ENCODE measurements at regions not wholly inside any gene's neighbourhood (a gene's known extent, or its start where the extent isn't known, plus 50 kb on each side); places are given as distances from the start of the nearest gene placed in this dataset.

DNA sequence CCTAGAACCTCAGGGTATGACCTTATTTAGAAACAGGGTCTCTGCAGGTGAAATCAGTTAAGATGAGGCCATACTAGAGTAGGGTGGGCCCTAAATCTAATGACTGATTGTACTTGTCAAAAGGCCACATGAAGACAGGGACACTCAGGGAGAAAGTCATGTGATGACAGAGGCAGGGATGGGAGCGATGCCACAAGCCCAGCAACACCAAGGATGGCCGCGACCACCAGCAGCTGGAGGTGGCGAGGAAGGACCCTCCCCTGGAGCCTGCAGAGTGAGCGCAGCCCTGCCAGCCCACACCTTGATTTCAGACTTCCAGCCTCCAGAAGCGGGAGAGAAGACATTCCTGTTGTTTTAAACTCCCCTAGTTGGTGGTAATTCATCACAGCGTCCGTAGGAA, 199.9 kb downstream of the PHETA1 start:
- Histone ChIP-seq H2BK15ac (ENCODE audit: low read length) (no peak overlapping the region), H3K56ac (replicated peaks; ENCODE audit: insufficient read length, low read depth, low read length) (no peak overlapping the region), H3K4me1 (replicated peaks in 1 of 4; ENCODE audit: control insufficient read depth in 3 of 4, insufficient read depth in 4 of 4, low read length in 3 of 4) (no peaks in the 10 kb centered on the region), H3K14ac (ENCODE audit: insufficient read length) (no peak overlapping the region), H3K36me3 (ENCODE audit: control insufficient read depth in 2 of 4, insufficient read depth in 4 of 4, low read length in 3 of 4) (no peaks in the 10 kb centered on the region), H3K23me2 (ENCODE audit: low read depth, low read length) (no peaks in the 10 kb centered on the region), H2BK120ac (replicated peaks; ENCODE audit: low read depth, low read length) (no peak overlapping the region), H4K5ac (ENCODE audit: insufficient read length, low read depth, low read length) (no peak overlapping the region), H3K27me3 (replicated peaks in 1 of 4; ENCODE audit: control insufficient read depth in 3 of 4, extremely low read depth in 1 of 4, insufficient read depth in 3 of 4, low read length in 3 of 4) (peaks cover 0 to 2% (median 0%) of the 10 kb centered on the region in 4 experiments; a peak in 1 of 7 replicates), H3K4ac (replicated peaks; ENCODE audit: insufficient read length, low read depth, low read length) (no peak overlapping the region), H4K20me1 (replicated peaks in 1 of 2; ENCODE audit: control insufficient read depth in 1 of 2, insufficient read depth in 2 of 2, low read length in 2 of 2) (peaks cover 5 to 7% of the 10 kb centered on the region in 2 experiments), H4K8ac (ENCODE audit: extremely low read depth, insufficient read depth, low read length) (no peak overlapping the region), H2BK5ac (ENCODE audit: low read depth, low read length) (no peak overlapping the region), H3K4me3 (ENCODE audit: extremely low read depth in 1 of 4, insufficient read depth in 2 of 4, low read depth in 3 of 4, low read length in 4 of 4) (no peak overlapping the region), H3K23ac (ENCODE audit: insufficient read length) (no peak overlapping the region), H2BK12ac (ENCODE audit: low read depth, low read length) (no peak overlapping the region; the same call in 1 of the 2 replicates), H2AK5ac (ENCODE audit: low read depth, low read length) (no peak overlapping the region), H4K91ac (replicated peaks; ENCODE audit: insufficient read length, low read length) (no peak overlapping the region), H2BK20ac (ENCODE audit: low read length) (no peak overlapping the region), H3K79me2 (ENCODE audit: control insufficient read depth in 1 of 2, insufficient read depth in 2 of 2, low read length in 2 of 2) (no peaks in the 10 kb centered on the region), H3K4me2 (ENCODE audit: insufficient read depth in 1 of 2, low read depth in 2 of 2, low read length in 2 of 2) (no peak overlapping the region), H3K9me3 (ENCODE audit: insufficient read depth in 2 of 2, low read depth in 1 of 2, low read length in 1 of 2) (no peaks in the 10 kb centered on the region), H3K27ac (ENCODE audit: low read depth, low read length) (no peak overlapping the region), H3K18ac (ENCODE audit: extremely low read depth, low read length) (no peak overlapping the region), H3K9ac (replicated peaks in 1 of 4; ENCODE audit: extremely low read depth in 1 of 4, low read depth in 3 of 4, low read length in 3 of 4) (no peak overlapping the region; a peak in 1 of 7 replicates), H3K79me1 (ENCODE audit: low read depth, low read length) (no peaks in the 10 kb centered on the region; the same call in 1 of the 2 replicates), H2AFZ (ENCODE audit: low read length) (no peak overlapping the region)
- CTCF ChIA-PET (ENCODE audit: partially characterized antibody), result interaction anchor here (0.6 to 1.7 kb wide), 4 partner anchors 11 to 136 kb away, joined by 3 read pairs; no protein-coding TSS in a partner anchor
- FAIRE-seq, result no peak
- DNase-seq (ENCODE audit: low read depth in 1 of 2, low spot score in 2 of 2), result no peak
- POLR2A ChIA-PET (ENCODE audit: partially characterized antibody), result no interaction called here
- WGBS, 2 experiments (ENCODE audit: extremely low coverage in 1 of 2, insufficient coverage in 1 of 2, insufficient read length in 1 of 2, insufficient replicate concordance in 2 of 2, low coverage in 1 of 2, low lambda C conversion rate in 2 of 2, missing lambda C conversion rate in 1 of 2), result 83% methylated on average over 8 of the region's 8 CpGs; no CpG with 5 or more reads in 1 of the 2 experiments
- TF ChIP-seq CTBP2 (IDR thresholded peaks at IDR 0.05; ENCODE audit: borderline replicate concordance, insufficient read depth, insufficient read length, low read length) (no peak), RBBP5 (IDR thresholded peaks at IDR 0.05; ENCODE audit: borderline replicate concordance, low read depth, low read length) (no peak), SP4 (IDR thresholded peaks at IDR 0.05; ENCODE audit: low read length) (no peak), SIX5 (IDR thresholded peaks at IDR 0.05; ENCODE audit: low read depth, low read length) (no peak), CBX5 (IDR thresholded peaks at IDR 0.05; ENCODE audit: low read depth, low read length) (no peak), PHF8 (conservative IDR thresholded peaks at IDR 0.05; ENCODE audit: low read depth, low read length) (no peak), TAF7 (optimal IDR thresholded peaks at IDR 0.05; ENCODE audit: borderline replicate concordance, low read depth, low read length) (no peak), POLR2AphosphoS5 (IDR thresholded peaks at IDR 0.05; ENCODE audit: low read depth, low read length) (no peak), MAFK (IDR thresholded peaks at IDR 0.05; ENCODE audit: low read depth, low read length) (no peak), KDM1A (IDR thresholded peaks at IDR 0.05; ENCODE audit: borderline replicate concordance, low read length) (no peak), BRCA1 (IDR thresholded peaks at IDR 0.05; ENCODE audit: low read depth, low read length) (no peak)
- TF ChIP-seq, protein P1, sequence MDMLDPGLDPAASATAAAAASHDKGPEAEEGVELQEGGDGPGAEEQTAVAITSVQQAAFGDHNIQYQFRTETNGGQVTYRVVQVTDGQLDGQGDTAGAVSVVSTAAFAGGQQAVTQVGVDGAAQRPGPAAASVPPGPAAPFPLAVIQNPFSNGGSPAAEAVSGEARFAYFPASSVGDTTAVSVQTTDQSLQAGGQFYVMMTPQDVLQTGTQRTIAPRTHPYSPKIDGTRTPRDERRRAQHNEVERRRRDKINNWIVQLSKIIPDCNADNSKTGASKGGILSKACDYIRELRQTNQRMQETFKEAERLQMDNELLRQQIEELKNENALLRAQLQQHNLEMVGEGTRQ (IDR thresholded peaks at IDR 0.05; ENCODE audit: low read length), result no peak
- TF ChIP-seq, protein P2, sequence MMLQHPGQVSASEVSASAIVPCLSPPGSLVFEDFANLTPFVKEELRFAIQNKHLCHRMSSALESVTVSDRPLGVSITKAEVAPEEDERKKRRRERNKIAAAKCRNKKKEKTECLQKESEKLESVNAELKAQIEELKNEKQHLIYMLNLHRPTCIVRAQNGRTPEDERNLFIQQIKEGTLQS (IDR thresholded peaks at IDR 0.05; ENCODE audit: insufficient read depth, low read depth, low read length), result no peak
